ENCODE measurements at regions not wholly inside any gene's neighbourhood (a gene's known extent, or its start where the extent isn't known, plus 50 kb on each side); places are given as distances from the start of the nearest gene placed in this dataset.

DNA sequence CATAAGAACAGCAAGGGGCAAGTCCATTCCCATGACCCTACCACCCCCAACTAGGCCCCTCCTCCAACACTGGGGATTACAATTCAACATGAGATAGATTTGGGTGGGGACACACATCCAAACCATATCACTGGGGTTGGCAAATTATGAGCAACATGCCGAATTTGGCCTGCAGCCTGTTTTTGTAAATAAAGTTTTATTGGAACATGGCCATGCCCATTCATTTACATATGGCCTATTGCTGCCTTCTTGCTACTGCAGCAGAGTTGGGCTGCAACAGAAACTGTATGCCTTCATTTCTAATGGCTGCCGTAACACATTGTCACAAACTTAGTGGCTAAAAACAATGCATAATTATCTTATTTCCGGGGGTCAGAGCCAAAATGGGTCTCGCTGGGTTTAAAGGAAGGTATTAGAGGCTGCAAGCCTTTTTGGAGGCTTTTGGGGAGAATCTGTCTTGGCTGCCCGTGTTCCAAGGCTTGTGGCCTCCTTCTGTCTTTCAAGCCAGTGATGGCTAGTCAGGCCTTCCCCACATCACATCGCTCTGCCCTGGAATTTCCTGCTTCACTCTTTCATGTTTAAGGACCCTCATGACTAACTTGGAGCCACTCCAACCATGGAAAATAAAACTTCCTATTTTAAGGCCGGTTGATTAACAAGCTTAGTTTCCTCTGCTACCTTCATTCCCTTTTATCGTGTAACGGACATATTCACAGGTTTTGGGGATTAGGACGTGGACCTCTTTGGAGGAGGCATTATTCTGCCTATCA, 428.5 kb upstream of the PROK2 start:
- H3K4me3 ChIP-seq (ENCODE audit: low read depth, low read length) = no peak overlapping the region
- TF ChIP-seq, protein P1, sequence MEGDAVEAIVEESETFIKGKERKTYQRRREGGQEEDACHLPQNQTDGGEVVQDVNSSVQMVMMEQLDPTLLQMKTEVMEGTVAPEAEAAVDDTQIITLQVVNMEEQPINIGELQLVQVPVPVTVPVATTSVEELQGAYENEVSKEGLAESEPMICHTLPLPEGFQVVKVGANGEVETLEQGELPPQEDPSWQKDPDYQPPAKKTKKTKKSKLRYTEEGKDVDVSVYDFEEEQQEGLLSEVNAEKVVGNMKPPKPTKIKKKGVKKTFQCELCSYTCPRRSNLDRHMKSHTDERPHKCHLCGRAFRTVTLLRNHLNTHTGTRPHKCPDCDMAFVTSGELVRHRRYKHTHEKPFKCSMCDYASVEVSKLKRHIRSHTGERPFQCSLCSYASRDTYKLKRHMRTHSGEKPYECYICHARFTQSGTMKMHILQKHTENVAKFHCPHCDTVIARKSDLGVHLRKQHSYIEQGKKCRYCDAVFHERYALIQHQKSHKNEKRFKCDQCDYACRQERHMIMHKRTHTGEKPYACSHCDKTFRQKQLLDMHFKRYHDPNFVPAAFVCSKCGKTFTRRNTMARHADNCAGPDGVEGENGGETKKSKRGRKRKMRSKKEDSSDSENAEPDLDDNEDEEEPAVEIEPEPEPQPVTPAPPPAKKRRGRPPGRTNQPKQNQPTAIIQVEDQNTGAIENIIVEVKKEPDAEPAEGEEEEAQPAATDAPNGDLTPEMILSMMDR (IDR thresholded peaks at IDR 0.05; ENCODE audit: insufficient read depth, low read depth, low read length, missing control alignments) = no peak
- no peak for DNase-seq (ENCODE audit: low read depth)

GRCh38 chr3:72212396-72212795, 427.4 kb upstream of the PROK2 start:
- H3K4me3 ChIP-seq (ENCODE audit: low read depth, low read length) = no peak overlapping the region
- TF ChIP-seq, protein P1 (IDR thresholded peaks at IDR 0.05; ENCODE audit: insufficient read depth, low read depth, low read length, missing control alignments) = no peak
- no peak for DNase-seq (ENCODE audit: low read depth)

DNA sequence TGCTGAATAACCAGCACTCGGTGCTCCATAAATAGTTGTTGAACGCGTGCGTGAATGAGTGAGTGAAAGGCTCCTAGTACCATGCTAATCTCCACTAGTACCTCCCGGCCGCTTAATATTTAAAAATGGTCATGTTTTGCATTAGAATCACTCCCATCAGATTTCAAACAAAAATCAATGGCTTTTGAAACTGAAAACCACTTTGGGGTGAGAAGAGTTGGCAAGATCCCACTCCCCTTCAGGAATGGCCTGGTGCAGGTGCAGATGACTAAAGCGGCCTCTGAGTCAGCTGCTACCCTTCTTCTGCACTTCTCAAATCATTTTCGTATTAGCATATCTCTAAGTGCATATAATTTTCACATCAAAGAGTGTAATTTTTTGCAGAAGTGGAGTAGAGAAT, 425.3 kb upstream of the PROK2 start:
- DNase-seq (ENCODE audit: low read depth) = no peak
- no peak overlapping the region for H3K4me3 ChIP-seq (ENCODE audit: low read depth, low read length)
- TF ChIP-seq, protein P1 (IDR thresholded peaks at IDR 0.05; ENCODE audit: insufficient read depth, low read depth, low read length, missing control alignments) = no peak

DNA sequence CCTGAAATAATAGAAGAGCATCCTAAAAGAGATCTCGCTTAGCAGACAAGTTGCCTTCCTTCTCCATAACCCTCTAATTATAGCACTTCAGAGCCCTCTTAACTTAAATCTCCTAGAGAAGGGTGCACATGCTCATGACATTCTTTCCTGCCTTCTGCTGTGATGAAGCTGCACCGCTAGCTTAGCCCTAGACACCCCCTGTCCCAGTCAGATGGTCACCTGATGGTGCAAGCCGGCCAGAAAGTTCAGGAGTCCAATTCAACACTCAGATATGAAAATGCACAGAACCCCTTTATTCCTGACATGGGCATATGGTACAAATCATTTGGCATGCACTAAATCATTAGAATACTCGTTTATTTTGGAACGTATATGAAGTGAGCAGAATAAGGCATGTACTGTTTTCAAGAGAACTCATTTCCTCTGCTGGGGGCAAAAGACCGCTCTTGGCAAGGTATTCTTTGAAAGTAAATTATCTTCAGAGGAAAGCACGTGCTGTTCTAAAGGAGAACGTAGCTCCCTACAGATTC, 420.4 kb upstream of the PROK2 start:
- TF ChIP-seq, protein P1 (IDR thresholded peaks at IDR 0.05; ENCODE audit: insufficient read depth, low read depth, low read length, missing control alignments) = no peak
- H3K4me3 ChIP-seq (ENCODE audit: low read depth, low read length) = no peak overlapping the region
- no peak for DNase-seq (ENCODE audit: low read depth)

GRCh38 chr3:72204452-72204851, 419.5 kb upstream of the PROK2 start:
- DNase-seq (ENCODE audit: low read depth) = no peak
- TF ChIP-seq, protein P1 (IDR thresholded peaks at IDR 0.05; ENCODE audit: insufficient read depth, low read depth, low read length, missing control alignments) = no peak

DNA sequence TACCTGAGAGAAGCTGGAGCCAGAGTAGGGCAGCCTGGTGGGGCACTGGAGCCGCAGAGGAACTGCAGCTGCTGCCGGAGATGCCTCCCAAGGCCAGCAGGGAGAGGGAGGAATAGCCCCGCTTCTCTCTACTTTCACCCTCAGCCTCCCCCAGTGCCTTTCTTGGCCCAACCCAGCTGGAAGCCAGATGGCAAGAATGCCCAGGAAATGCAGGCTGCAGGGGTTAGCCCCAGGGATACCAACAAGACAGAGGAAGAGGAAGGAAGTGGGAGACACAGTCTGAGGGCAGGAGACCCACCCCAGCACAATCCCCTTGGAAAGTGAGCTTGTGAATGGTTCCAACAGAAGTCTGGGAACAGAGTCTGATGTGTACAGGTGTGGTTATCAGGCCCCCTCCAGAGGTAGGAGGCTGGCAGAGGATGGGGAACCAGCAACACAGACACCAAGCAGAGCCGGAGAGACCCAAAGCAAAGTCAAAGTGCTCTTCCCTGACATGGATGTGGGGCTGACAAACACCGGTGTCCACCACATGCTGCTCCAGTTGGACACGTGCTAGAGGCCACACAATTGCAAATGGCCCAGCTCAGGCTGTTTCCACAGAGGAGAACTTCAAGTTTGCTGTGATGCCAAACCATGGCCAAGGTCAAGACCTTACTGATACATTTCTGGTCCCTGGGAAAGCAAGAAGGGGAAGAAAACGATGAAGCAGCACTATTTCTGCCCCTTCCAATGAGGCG, 418.8 kb upstream of the PROK2 start:
- DNase-seq (ENCODE audit: low read depth) = no peak
- TF ChIP-seq, protein P1 (IDR thresholded peaks at IDR 0.05; ENCODE audit: insufficient read depth, low read depth, low read length, missing control alignments) = no peak
- H3K4me3 ChIP-seq (ENCODE audit: low read depth, low read length) = no peak overlapping the region

More at GRCh38 chr3:72204452-72204851, 419.5 kb upstream of the PROK2 start:
- H3K4me3 ChIP-seq (ENCODE audit: low read depth, low read length) = no peak overlapping the region

All from GM12865 (cell line).